ENCODE measurements at regions not wholly inside any gene's neighbourhood (a gene's known extent, or its start where the extent isn't known, plus 50 kb on each side); places are given as distances from the start of the nearest gene placed in this dataset.
"Not testable (repeated sequence)": the region's sequence is repeated elsewhere in the genome, so short reads cannot be mapped to it uniquely, and the experiment has no call there.

GRCh38 chr9:100819980-100820379, 208.5 kb upstream of the PLPPR1 start:
- DNase-seq, result no peak

GRCh38 chr9:100833035-100833434, 195.5 kb upstream of the PLPPR1 start:
- not testable (repeated sequence) for DNase-seq

- DNase-seq, result no peak
Observed at GRCh38 chr9:100838857-100839256, 189.7 kb upstream of the PLPPR1 start.

- no peak for DNase-seq
Observed at GRCh38 chr9:100848726-100849125, 179.8 kb upstream of the PLPPR1 start.

GRCh38 chr9:100852088-100852487, 176.4 kb upstream of the PLPPR1 start:
- DNase-seq, result no peak

GRCh38 chr9:100856238-100856637, 172.3 kb upstream of the PLPPR1 start:
- no peak for DNase-seq

GRCh38 chr9:100865111-100865510, 163.4 kb upstream of the PLPPR1 start:
- no peak for DNase-seq

- no peak for DNase-seq
Observed at GRCh38 chr9:100865648-100866047, 162.9 kb upstream of the PLPPR1 start.

- DNase-seq, result no peak
Observed at GRCh38 chr9:100869326-100869725, 159.2 kb upstream of the PLPPR1 start.

- DNase-seq, result no peak
Observed at GRCh38 chr9:100879884-100880283, 148.6 kb upstream of the PLPPR1 start.

- no peak for DNase-seq
Observed at GRCh38 chr9:100880284-100880683, 148.2 kb upstream of the PLPPR1 start.

GRCh38 chr9:100884518-100884917, 144.0 kb upstream of the PLPPR1 start:
- no peak for DNase-seq

GRCh38 chr9:100890321-100890720, 138.2 kb upstream of the PLPPR1 start:
- DNase-seq, result no peak

GRCh38 chr9:100911273-100911672, 117.3 kb upstream of the PLPPR1 start:
- no peak for DNase-seq

GRCh38 chr9:100913257-100913656, 115.3 kb upstream of the PLPPR1 start:
- DNase-seq, result no peak

- no peak for DNase-seq
Observed at GRCh38 chr9:100914266-100914665, 114.3 kb upstream of the PLPPR1 start.

- no peak for DNase-seq
Observed at GRCh38 chr9:100919506-100919905, 109.0 kb upstream of the PLPPR1 start.

- no peak for DNase-seq
Observed at GRCh38 chr9:100926366-100926765, 102.2 kb upstream of the PLPPR1 start.

- no peak for DNase-seq
Observed at GRCh38 chr9:100927763-100928162, 100.8 kb upstream of the PLPPR1 start.

GRCh38 chr9:100933656-100934055, 94.9 kb upstream of the PLPPR1 start:
- DNase-seq, result no peak

GRCh38 chr9:100937382-100937781, 91.1 kb upstream of the PLPPR1 start:
- DNase-seq, result no peak

GRCh38 chr9:100938507-100938906, 90.0 kb upstream of the PLPPR1 start:
- DNase-seq, result no peak

GRCh38 chr9:100939636-100940035, 88.9 kb upstream of the PLPPR1 start:
- no peak for DNase-seq

GRCh38 chr9:100959226-100959625, 69.3 kb upstream of the PLPPR1 start:
- DNase-seq, result no peak
